ENCODE measurements at regions not wholly inside any gene's neighbourhood (a gene's known extent, or its start where the extent isn't known, plus 50 kb on each side); places are given as distances from the start of the nearest gene placed in this dataset.
A peak's percentile ranks its signal among the peaks of the same experiment; 100 is the strongest.

GRCh38 chr4:123776267-123776666 lies 379.7 kb downstream of the SPRY1 start:
- no peak for DNase-seq

DNA sequence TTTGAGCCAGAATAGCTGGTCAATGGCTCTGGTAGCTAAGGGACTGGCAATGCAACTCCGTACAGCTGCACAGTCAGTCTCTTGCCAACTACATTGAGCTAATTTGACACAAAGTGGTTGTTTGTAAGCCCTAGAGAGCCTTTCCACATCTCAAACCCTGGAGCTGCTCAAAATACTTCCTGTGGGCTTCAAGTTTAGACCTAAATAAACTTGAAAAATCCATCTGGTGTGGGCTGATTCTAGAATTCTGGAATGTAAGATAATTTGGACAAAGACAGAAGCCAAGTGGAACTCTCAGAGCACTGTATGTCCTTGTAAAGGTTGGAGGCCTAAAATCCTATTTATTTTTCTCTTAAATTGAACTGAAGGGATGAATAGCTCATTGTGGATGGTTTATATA lies 380.8 kb downstream of the SPRY1 start:
- no peak for DNase-seq

DNA sequence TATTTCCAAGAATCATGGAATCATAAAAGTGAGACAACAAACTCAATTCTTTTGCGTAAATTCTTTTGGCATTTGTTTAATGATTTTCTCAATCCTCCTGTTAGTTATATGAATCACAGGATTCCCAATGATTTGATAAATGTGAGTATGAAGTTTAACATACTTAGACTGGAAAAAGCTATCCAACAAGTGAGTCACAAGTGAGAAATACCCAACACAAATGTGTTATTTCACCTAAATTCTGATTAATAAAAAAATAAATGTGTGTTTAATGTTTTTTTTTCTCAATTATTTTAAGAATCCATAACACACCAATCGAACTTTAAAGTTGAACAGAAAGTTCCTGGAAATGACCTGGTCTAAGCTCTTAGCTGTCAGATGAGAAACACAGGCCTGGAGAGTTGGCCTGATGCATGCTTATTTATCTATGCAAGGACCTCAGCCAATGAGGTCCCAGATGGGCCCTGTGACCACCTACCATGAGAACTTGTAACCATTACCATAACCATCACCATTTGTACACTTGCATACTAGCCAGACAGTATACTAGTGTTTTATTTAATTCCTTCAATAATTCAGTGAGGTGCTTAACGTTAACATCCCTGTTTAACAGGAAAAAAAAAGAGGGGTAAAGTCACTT lies 386.7 kb downstream of the SPRY1 start:
- DNase-seq = no peak

GRCh38 chr4:123783921-123784320 lies 387.3 kb downstream of the SPRY1 start:
- no peak for DNase-seq

DNA sequence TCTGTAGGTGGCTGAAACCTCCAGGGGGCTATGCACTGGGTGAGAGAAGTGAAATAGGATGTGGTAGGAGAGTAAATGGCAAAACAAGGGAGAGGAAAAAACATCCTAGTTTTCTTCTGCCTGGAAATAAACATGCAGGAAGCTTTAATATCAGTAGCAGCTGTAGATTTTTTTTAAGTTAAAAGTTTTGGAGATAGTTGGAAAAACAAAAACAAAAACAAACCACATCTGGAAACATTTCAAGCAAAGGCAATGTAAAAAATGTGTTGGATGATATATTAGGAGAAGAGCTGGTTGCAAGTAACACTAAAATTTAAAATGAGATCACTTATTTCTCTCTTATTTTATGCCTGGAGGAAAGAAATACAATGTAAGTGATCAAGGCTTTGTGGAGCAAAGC lies 388.0 kb downstream of the SPRY1 start:
- no peak for DNase-seq

GRCh38 chr4:123785538-123785937 lies 388.9 kb downstream of the SPRY1 start:
- DNase-seq = no peak

DNA sequence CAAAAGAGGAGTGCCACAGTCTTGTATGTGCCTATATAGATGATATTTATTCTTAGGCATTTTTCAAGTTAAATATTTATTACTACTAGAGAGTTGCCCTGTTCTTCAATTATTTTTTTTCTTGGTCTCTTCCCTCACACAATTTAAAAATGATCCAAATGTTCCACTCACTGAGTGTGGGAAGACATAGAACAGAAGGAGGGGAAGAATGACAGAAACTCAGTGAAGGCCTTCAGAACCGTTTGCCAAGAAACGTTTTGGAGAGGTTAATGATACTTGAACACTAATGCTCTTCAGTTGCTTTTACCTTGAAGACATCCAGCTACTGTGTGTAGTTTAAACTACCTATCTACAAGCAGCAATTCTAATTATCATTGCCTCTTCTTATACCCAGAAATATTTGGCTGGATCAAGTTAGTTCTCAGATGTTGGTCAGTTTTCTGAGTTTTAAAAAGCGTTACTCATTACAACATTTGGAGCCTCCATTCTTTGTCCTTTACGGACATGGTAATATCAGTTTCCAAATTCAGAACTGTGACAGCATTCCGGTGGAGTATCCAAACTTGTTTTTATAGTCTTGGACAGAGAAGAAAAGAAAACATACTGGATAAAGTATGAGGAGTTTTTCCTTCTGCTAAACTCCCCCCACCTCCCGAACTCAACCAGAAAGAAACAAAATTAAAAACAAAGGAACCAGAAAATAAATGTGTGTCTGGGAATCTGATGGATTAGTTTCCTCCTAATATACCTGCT lies 389.7 kb downstream of the SPRY1 start:
- no peak for DNase-seq

DNA sequence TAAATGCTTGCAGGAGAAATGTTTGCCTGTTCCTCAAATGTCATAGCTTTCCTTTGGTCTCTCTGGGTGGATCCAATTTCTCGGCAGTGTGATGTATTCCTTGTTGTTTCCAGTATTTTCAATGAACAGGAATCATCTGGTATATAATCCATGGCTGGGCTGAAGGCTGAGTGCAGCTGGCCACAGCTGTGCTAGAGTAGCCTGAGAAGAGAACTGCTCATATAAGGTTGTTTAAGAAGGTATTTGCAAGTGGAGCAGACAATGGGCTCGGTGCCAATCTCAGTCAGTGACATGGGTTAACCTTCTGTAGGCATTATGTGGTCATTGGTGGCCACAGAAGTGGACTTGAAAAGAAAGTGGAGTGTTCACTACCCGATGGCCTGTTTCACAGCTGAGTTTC lies 390.3 kb downstream of the SPRY1 start:
- DNase-seq = no peak

DNA sequence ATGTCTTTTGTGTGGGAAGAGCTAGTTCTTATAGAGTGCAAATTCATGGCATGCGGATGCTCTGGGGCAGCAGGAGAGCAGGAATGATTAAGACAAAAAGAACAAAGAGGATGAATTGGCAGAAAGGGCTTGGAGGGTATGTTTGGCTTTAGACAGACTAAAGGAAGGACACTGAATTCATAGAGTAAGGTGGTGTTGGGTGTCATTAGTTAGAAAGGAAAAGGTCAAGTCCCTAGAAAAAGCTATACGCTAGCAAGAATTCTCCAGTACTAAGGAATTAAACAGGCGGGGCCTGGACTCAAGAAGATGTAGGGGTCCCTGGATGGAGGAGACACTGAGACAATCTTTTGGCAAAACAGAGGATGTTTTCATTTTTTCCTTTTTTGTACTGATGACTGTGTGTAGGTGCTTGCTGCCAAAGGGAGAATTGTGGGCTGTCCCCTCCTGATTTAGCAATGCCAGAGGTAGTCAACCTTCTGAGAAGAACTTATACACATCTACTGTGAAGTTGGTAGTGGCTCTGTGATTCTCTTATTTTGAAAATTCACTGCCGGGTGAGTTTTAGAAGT lies 391.0 kb downstream of the SPRY1 start:
- DNase-seq = no peak

- DNase-seq = no peak
These were observed 392.0 kb downstream of the SPRY1 start for GRCh38 chr4:123788577-123788976.

DNA sequence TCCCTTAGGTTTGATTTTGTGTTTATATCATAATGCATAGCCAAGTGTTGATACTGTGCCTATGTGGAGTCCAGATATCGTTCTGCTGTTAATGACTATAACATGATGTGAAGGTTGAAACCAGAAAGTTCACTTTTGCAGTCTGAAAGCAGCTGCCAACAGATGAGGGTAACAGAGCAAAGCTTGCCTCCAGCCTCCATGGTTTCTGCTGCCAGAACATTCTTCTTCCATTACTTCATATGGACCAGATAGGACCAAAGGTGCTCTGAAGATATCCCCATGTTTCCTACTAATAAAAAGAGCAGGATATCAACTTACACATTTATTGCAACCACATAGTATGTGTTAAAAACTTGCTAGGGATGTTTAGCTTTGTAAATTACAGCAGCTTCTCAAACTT lies 394.1 kb downstream of the SPRY1 start:
- no peak for DNase-seq

DNA sequence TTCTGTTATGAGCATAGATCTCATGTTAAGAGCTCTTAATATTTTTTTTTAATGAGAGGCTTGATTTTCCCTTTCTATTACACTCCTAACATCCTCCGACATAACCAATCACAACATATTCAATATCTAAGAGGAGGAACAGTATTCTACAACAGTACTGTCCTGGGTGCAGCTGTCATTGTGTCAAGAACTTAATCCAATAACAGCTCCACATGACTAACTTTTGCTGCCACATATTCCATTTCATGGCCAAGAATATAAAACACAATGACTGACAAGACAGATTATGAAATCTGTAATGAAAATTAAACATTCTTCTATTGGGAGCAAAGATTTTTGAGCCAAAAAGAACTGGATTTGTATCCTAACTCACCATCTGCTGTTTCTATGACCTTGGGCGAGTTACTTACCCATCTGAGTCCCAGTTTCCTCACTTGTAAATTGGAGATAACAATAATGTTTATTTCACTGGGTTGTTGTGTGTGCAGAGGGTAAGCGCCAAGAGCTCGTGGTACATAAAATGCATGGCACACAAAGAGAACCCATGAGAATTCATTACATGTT lies 405.6 kb downstream of the SPRY1 start:
- no peak for DNase-seq

DNA sequence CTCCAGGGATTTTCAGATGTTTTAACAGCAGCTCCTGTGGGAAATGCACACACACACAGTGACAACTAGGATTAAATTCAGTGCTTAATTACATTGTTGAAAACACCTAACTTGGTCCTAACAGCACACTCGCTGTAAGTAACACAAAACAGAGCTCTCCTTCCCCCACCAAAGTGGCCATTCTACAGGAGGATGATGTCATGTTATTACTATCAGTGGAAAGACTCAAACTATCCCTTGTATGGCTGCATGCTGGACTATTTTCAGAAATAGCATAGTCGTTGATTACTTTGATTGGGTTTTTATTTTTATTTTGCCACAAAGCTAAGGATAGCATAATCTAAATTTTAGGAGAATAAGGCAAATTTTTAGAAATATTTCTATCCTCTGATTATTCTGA lies 406.3 kb downstream of the SPRY1 start:
- DNase-seq = no peak

DNA sequence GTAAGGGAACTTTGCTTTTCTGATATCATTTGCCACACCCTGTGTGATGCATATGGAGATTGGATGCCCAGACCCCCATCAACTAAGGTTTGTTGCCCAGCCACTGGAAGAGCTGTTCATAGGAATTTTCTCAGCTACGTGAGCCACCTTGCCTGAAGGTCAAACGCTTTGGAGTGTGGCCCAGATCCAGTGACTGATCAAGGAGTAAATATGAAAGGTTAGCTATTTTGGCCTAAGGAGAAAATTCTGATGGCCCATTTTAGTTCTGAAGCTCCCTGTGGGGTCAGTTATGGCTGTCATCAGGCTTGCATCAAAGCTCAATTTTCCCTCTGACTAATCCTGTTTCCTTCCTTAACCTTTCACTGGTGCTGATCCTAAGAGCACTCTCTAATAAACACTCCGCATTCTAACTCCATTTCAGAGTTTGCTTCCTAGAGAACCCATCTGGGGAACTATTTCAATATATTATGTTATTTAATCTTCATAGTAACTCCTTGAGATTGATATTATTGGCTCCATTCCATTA lies 407.7 kb downstream of the SPRY1 start:
- peak; percentile 29 for DNase-seq

- no peak for DNase-seq
These were observed 409.5 kb downstream of the SPRY1 start for GRCh38 chr4:123806056-123806455.

- DNase-seq = no peak
These were observed 410.6 kb downstream of the SPRY1 start for GRCh38 chr4:123807187-123807586.

GRCh38 chr4:123807866-123808265 lies 411.3 kb downstream of the SPRY1 start:
- no peak for DNase-seq

GRCh38 chr4:123809864-123810263 lies 413.3 kb downstream of the SPRY1 start:
- no peak for DNase-seq

GRCh38 chr4:123812066-123812390 lies 415.4 kb downstream of the SPRY1 start:
- no peak for DNase-seq

DNA sequence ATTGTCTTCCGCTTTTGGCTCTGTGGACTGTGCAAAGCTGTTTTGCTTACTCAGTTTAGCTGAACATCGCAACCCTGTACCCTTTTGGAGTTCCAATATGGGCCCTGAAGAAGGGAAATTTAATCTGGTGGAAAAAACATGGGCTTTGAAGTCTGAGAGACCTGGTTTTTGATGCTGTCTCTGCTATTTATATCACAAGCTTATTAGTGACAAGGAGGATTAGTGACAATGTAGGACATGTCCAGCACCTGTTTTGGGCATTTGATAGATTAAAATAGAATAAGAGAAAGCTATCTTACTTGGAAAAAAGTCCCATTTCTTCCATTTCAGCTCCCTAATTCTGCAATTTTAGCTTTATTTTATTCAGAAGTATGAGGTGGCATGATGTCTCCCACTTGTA lies 417.3 kb downstream of the SPRY1 start:
- DNase-seq = no peak

DNA sequence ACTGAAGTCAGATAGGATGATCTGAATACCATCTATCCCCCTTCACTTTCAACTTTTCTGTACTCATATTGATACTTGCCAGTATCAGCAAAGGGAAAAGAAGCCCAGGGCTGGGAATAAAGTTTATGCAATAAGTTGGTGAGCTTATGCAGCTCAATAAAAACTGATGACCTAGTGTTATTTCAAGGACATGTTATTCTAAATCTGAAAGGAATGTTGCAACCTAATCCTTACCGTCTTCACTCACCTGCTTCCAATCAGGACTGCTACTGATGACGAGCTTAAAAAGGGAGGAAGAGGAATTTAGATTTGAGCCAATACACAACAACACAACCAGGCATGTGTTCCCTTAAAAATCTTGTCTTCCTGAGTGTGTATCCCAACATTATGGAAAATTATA lies 419.9 kb downstream of the SPRY1 start:
- DNase-seq = no peak

GRCh38 chr4:123817025-123817688 lies 420.6 kb downstream of the SPRY1 start:
- DNase-seq = no peak

GRCh38 chr4:123819362-123820035 lies 422.9 kb downstream of the SPRY1 start:
- no peak for DNase-seq
